D721Med (cell line): ENCODE measurements at regions not wholly inside any gene's neighbourhood (a gene's known extent, or its start where the extent isn't known, plus 50 kb on each side); places are given as distances from the start of the nearest gene placed in this dataset.

Experiments
- DNase-seq: peaks from one replicate; pipeline ENCODE4 v3.0.0; 2011; ENCODE audit warnings: low spot score; ENCODE audit not compliant: insufficient read length
- FAIRE-seq: peaks from 2 replicates; lab custom pipeline; 2011; peaks lifted over from hg19 to GRCh38; lab: Jason Lieb, UNC
- TF ChIP-seq, protein P1 (sequence below): IDR thresholded peaks from 2 replicates; pipeline ENCODE4 v1.5.1; 2012; ENCODE audit warnings: mild to moderate bottlenecking, control low read depth; ENCODE audit not compliant: insufficient read depth; ENCODE audit errors: missing control alignments

DNA sequence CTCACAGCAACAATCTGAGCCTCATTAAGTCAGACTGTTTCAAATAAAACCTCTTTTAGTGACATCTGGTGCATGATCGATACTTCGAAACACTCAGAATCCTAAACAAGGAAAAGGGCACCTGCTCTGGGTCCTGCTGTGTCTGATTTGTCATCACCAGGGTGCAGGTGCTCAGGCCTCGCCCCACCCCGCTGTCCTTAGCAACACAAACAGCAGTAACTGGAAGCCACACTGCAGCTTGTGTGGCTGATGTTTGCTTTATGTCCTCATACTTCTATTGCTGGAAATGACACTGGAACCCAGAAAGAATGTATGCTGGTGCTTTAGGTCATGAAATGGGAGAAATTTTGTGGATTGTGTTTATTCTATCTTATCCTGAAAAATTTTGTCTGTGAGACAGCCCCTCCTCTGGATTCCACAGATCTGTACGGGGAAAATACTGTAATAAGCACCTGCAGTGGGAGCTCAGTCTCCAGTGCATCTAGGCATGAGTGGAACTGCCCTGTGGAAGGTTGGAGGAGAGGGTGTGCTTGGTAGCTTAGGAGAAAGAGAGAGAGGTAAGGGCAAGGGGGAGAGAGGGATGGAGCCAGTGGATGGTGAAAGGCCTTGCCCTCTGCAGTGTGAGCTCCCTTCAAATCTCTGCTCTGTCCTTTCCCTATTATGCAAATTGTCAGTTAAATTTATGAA is 284.2 kb downstream of the SMARCA2 start:
- FAIRE-seq = no peak
- TF ChIP-seq, protein P1, sequence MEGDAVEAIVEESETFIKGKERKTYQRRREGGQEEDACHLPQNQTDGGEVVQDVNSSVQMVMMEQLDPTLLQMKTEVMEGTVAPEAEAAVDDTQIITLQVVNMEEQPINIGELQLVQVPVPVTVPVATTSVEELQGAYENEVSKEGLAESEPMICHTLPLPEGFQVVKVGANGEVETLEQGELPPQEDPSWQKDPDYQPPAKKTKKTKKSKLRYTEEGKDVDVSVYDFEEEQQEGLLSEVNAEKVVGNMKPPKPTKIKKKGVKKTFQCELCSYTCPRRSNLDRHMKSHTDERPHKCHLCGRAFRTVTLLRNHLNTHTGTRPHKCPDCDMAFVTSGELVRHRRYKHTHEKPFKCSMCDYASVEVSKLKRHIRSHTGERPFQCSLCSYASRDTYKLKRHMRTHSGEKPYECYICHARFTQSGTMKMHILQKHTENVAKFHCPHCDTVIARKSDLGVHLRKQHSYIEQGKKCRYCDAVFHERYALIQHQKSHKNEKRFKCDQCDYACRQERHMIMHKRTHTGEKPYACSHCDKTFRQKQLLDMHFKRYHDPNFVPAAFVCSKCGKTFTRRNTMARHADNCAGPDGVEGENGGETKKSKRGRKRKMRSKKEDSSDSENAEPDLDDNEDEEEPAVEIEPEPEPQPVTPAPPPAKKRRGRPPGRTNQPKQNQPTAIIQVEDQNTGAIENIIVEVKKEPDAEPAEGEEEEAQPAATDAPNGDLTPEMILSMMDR = no peak
- DNase-seq = no peak

- TF ChIP-seq, protein P1 = no peak
- FAIRE-seq (no peak), DNase-seq (no peak)
Measured at GRCh38 chr9:2299843-2300205, 284.7 kb downstream of the SMARCA2 start.

DNA sequence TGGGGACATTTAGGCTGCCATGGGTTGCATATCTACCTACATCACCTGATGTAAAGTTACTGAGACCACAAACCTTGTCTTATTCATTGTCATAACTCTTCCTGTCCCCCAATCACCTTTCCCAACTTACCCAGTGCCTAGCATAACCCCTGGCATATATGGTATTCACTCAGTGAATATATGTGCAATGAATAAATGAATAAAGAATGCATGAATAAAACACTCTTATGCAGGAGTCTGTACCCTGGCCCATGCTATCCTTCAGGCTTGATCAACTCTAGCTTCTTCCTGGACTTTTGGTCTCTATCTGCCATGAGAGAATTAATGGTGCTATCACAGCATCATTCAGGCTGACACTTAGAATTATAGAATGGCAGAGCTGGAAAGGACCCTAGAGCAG is 285.2 kb downstream of the SMARCA2 start:
- no peak for FAIRE-seq
- TF ChIP-seq, protein P1 = no peak
- DNase-seq = no peak

- no peak for DNase-seq
- TF ChIP-seq, protein P1 = no peak
- no peak for FAIRE-seq
Measured at GRCh38 chr9:2302606-2303005, 287.5 kb downstream of the SMARCA2 start.

GRCh38 chr9:2303056-2303455 is 287.9 kb downstream of the SMARCA2 start:
- TF ChIP-seq, protein P1 = no peak
- no peak for DNase-seq
- no peak for FAIRE-seq

- DNase-seq (no peak), FAIRE-seq (no peak)
- TF ChIP-seq, protein P1 = no peak
Measured at GRCh38 chr9:2307480-2307879, 292.3 kb downstream of the SMARCA2 start.

DNA sequence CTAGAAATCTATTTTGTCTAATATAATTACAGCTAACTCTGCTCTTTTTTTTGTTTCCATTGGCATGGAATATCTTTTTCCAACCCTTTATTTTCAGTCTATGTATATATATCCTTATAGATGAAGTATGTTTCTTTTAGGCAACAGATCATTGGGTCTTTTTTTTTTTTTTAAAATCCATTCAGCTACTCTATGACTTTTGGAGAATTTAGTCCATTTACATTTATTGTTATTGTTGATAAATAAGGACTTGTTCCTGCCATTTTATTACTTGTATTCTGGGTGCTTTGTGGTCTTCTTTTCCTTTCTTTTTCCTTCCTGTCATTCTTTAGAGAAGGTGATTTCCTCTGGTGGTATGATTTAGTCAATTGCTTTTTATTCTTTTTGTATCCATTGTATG is 296.8 kb downstream of the SMARCA2 start:
- TF ChIP-seq, protein P1 = no peak
- DNase-seq = no peak
- no peak for FAIRE-seq
